Panc1 (cell line): ENCODE measurements at regions not wholly inside any gene's neighbourhood (a gene's known extent, or its start where the extent isn't known, plus 50 kb on each side); places are given as distances from the start of the nearest gene placed in this dataset.

Source experiments
- POLR2AphosphoS5 ChIP-seq: IDR thresholded peaks from 2 replicates; pipeline ENCODE4 v1.6.1; 2012; ENCODE audit warnings: mild to moderate bottlenecking, low read depth, low read length, moderate library complexity
- TCF7L2 ChIP-seq: IDR thresholded peaks from 2 replicates; pipeline ENCODE4 v1.6.1; 2011; ENCODE audit warnings: mild to moderate bottlenecking, low read depth, low read length, inconsistent platforms
- TF ChIP-seq, protein P1 (sequence below): fragments of 450-650 bp; IDR thresholded peaks from 2 replicates; pipeline ENCODE4 v1.5.1; 2017; ENCODE audit warnings: mild to moderate bottlenecking
- TF ChIP-seq, protein P2 (sequence below), 2 experiments: IDR thresholded peaks; 2 replicates each; pipeline ENCODE4 v1.6.1; 2011 to 2012; ENCODE audit warnings: low read depth in 2 of 2, control low read depth in 1 of 2, low read length in 1 of 2, mild to moderate bottlenecking in 1 of 2, moderate library complexity in 1 of 2; ENCODE audit not compliant: insufficient read depth in 1 of 2

DNA sequence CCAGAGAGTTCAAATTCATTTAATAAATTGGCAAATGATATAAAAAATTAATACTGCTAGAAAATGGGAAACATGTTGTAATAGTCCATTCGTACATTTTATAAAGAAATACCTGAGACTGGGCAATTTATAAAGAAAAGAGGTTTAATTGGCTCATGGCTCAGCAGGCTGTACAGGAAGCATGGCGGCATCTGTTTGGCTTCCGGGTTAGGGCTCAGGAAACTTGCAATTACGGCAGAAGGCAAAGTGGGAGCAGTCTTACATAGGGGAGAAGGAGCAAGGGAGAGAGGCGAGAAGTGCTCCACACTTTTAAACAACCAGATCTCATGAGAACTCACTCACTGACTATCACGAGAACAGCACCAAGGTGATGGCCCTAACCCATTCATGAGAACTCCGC lies 512.0 kb downstream of the DACH1 start:
- TF ChIP-seq, protein P1, sequence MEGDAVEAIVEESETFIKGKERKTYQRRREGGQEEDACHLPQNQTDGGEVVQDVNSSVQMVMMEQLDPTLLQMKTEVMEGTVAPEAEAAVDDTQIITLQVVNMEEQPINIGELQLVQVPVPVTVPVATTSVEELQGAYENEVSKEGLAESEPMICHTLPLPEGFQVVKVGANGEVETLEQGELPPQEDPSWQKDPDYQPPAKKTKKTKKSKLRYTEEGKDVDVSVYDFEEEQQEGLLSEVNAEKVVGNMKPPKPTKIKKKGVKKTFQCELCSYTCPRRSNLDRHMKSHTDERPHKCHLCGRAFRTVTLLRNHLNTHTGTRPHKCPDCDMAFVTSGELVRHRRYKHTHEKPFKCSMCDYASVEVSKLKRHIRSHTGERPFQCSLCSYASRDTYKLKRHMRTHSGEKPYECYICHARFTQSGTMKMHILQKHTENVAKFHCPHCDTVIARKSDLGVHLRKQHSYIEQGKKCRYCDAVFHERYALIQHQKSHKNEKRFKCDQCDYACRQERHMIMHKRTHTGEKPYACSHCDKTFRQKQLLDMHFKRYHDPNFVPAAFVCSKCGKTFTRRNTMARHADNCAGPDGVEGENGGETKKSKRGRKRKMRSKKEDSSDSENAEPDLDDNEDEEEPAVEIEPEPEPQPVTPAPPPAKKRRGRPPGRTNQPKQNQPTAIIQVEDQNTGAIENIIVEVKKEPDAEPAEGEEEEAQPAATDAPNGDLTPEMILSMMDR, result no peak
- no peak for TF ChIP-seq POLR2AphosphoS5
- TF ChIP-seq TCF7L2, result no peak
- TF ChIP-seq, protein P2, sequence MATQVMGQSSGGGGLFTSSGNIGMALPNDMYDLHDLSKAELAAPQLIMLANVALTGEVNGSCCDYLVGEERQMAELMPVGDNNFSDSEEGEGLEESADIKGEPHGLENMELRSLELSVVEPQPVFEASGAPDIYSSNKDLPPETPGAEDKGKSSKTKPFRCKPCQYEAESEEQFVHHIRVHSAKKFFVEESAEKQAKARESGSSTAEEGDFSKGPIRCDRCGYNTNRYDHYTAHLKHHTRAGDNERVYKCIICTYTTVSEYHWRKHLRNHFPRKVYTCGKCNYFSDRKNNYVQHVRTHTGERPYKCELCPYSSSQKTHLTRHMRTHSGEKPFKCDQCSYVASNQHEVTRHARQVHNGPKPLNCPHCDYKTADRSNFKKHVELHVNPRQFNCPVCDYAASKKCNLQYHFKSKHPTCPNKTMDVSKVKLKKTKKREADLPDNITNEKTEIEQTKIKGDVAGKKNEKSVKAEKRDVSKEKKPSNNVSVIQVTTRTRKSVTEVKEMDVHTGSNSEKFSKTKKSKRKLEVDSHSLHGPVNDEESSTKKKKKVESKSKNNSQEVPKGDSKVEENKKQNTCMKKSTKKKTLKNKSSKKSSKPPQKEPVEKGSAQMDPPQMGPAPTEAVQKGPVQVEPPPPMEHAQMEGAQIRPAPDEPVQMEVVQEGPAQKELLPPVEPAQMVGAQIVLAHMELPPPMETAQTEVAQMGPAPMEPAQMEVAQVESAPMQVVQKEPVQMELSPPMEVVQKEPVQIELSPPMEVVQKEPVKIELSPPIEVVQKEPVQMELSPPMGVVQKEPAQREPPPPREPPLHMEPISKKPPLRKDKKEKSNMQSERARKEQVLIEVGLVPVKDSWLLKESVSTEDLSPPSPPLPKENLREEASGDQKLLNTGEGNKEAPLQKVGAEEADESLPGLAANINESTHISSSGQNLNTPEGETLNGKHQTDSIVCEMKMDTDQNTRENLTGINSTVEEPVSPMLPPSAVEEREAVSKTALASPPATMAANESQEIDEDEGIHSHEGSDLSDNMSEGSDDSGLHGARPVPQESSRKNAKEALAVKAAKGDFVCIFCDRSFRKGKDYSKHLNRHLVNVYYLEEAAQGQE (IDR thresholded peaks at IDR 0.05; ENCODE audit: insufficient read depth in 1 of 2, low read depth in 2 of 2, low read length in 1 of 2), result no peak
